ENCODE measurements at regions not wholly inside any gene's neighbourhood (a gene's known extent, or its start where the extent isn't known, plus 50 kb on each side); places are given as distances from the start of the nearest gene placed in this dataset.

DNA sequence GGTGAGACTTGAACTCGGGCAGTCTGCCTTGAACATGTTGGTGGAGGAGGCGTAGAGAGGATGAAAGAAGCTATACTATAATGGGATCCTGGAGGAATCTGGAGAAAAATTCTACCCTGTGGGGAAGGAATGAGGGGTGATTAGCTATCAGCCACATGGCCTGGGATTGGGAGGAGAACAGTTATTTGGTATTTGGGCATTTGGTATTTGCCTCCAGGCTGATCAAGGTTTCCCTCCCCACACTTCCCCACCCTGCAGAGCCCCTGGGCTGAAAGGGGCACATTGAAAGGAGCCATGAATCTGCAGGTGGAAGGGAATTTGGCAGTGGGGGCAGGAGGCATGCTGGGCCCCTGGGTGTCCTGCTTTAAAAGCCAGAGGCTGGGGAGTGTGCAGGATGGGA, 235.3 kb downstream of the INHBA start:
- no peaks in the 10 kb centered on the region for H3K4me1 Mint-ChIP-seq (ENCODE audit: low read depth)
- DNase-seq (no peak), ATAC-seq (ENCODE audit: poor library complexity) (no peak)
- H3K27ac ChIP-seq (ENCODE audit: low read depth in 1 of 2, low read length in 2 of 2): no peak overlapping the region
- ChIA-PET CTCF (no interaction called here), POLR2A (no interaction called here)
- H3K4me1 ChIP-seq (ENCODE audit: insufficient read depth, low read length): no peaks in the 10 kb centered on the region
- no peaks in the 10 kb centered on the region for H3K27me3 ChIP-seq (ENCODE audit: control insufficient read depth in 1 of 2, insufficient read depth in 2 of 2, low read length in 2 of 2)
- H3K9me3 ChIP-seq (ENCODE audit: control insufficient read depth in 1 of 2, insufficient read depth in 1 of 2, low read length in 2 of 2): peaks cover 0 to 6% of the 10 kb centered on the region in 2 experiments
- no peaks in the 10 kb centered on the region for H3K36me3 ChIP-seq (ENCODE audit: insufficient read depth, low read length)
- no peak for TF ChIP-seq CTCF (IDR thresholded peaks at IDR 0.05)
- H3K4me3 Mint-ChIP-seq: no peak overlapping the region
- H3K27me3 Mint-ChIP-seq: no peaks in the 10 kb centered on the region
- intact Hi-C loops (cut with DNase I, micrococcal nuclease): no loop called here
- no peak overlapping the region for H3K27ac Mint-ChIP-seq
- no peak overlapping the region for H3K4me3 ChIP-seq (ENCODE audit: low read length)
- H3K36me3 Mint-ChIP-seq (ENCODE audit: low read depth): no peaks in the 10 kb centered on the region
- peaks cover 6% of the 10 kb centered on the region for H3K9me3 Mint-ChIP-seq

- no peak for DNase-seq
- intact Hi-C loops (cut with DNase I, micrococcal nuclease): no loop called here
- no peaks in the 10 kb centered on the region for H3K27me3 Mint-ChIP-seq
- Histone ChIP-seq H3K4me3 (ENCODE audit: low read length) (no peak overlapping the region), H3K36me3 (ENCODE audit: insufficient read depth, low read length) (no peaks in the 10 kb centered on the region), H3K27me3 (ENCODE audit: control insufficient read depth in 1 of 2, insufficient read depth in 2 of 2, low read length in 2 of 2) (no peaks in the 10 kb centered on the region), H3K4me1 (ENCODE audit: insufficient read depth, low read length) (no peaks in the 10 kb centered on the region), H3K27ac (ENCODE audit: low read depth in 1 of 2, low read length in 2 of 2) (no peak overlapping the region), H3K9me3 (ENCODE audit: control insufficient read depth in 1 of 2, insufficient read depth in 1 of 2, low read length in 2 of 2) (peaks cover 0 to 9% of the 10 kb centered on the region in 2 experiments)
- TF ChIP-seq CTCF (IDR thresholded peaks at IDR 0.05): no peak
- H3K9me3 Mint-ChIP-seq: peaks cover 5% of the 10 kb centered on the region
- ChIA-PET CTCF (no interaction called here), POLR2A (no interaction called here)
- H3K4me3 Mint-ChIP-seq: no peak overlapping the region
- no peaks in the 10 kb centered on the region for H3K36me3 Mint-ChIP-seq (ENCODE audit: low read depth)
- ATAC-seq (ENCODE audit: poor library complexity): no peak
- no peaks in the 10 kb centered on the region for H3K4me1 Mint-ChIP-seq (ENCODE audit: low read depth)
- no peak overlapping the region for H3K27ac Mint-ChIP-seq
These were observed 236.0 kb downstream of the INHBA start for GRCh38 chr7:41466760-41467384.

- Mint-ChIP-seq H3K4me1 (ENCODE audit: low read depth) (no peaks in the 10 kb centered on the region), H3K27me3 (no peaks in the 10 kb centered on the region), H3K27ac (no peak overlapping the region), H3K9me3 (peaks cover 8% of the 10 kb centered on the region), H3K4me3 (no peak overlapping the region), H3K36me3 (ENCODE audit: low read depth) (no peaks in the 10 kb centered on the region)
- Histone ChIP-seq H3K27me3 (ENCODE audit: control insufficient read depth in 1 of 2, insufficient read depth in 2 of 2, low read length in 2 of 2) (no peaks in the 10 kb centered on the region), H3K27ac (ENCODE audit: low read depth in 1 of 2, low read length in 2 of 2) (no peak overlapping the region), H3K4me3 (ENCODE audit: low read length) (no peak overlapping the region), H3K4me1 (ENCODE audit: insufficient read depth, low read length) (no peaks in the 10 kb centered on the region), H3K9me3 (ENCODE audit: control insufficient read depth in 1 of 2, insufficient read depth in 1 of 2, low read length in 2 of 2) (peaks cover 0 to 3% of the 10 kb centered on the region in 2 experiments), H3K36me3 (ENCODE audit: insufficient read depth, low read length) (no peaks in the 10 kb centered on the region)
- ChIA-PET POLR2A (no interaction called here), CTCF (no interaction called here)
- TF ChIP-seq CTCF (IDR thresholded peaks at IDR 0.05): no peak
- no peak for DNase-seq
- intact Hi-C loops (cut with DNase I, micrococcal nuclease): no loop called here
- ATAC-seq (ENCODE audit: poor library complexity): no peak
These were observed 237.3 kb downstream of the INHBA start for GRCh38 chr7:41465571-41465970.
